RWPE2 (cell line): ENCODE measurements at regions not wholly inside any gene's neighbourhood (a gene's known extent, or its start where the extent isn't known, plus 50 kb on each side); places are given as distances from the start of the nearest gene placed in this dataset.

Source experiments
- ATAC-seq: fragments of 200-7000 bp; cut with Tn5 transposase; 3 replicates; pipeline ENCODE4 v1.9.1; 2021; ENCODE audit warnings: low read depth
- DNase-seq: peaks from one replicate; pipeline ENCODE4 v3.0.0-alpha.2; 2020; ENCODE audit warnings: low spot score
- H3K27ac ChIP-seq: fragments of 450-650 bp; 2 replicates; pipeline ENCODE4 v1.5.1; 2017; ENCODE audit warnings: mild to moderate bottlenecking; ENCODE audit not compliant: poor library complexity, severe bottlenecking
- H3K27me3 ChIP-seq: fragments of 250-450 bp; sonication (Bioruptor Pico); 2 replicates; pipeline ENCODE4 v1.5.1; 2021; ENCODE audit warnings: mild to moderate bottlenecking, moderate library complexity; ENCODE audit not compliant: insufficient read depth, poor library complexity, severe bottlenecking
- H3K36me3 ChIP-seq: fragments of 250-450 bp; sonication (Bioruptor Pico); 2 replicates; pipeline ENCODE4 v1.5.1; 2020; ENCODE audit warnings: low read depth, mild to moderate bottlenecking, moderate library complexity
- H3K4me1 ChIP-seq: fragments of 250-450 bp; sonication (Bioruptor Pico); 2 replicates; pipeline ENCODE4 v1.5.1; 2021; ENCODE audit warnings: mild to moderate bottlenecking, moderate library complexity; ENCODE audit not compliant: insufficient read depth, poor library complexity, severe bottlenecking
- H3K4me3 ChIP-seq: fragments of 250-450 bp; sonication (Bioruptor Pico); 2 replicates; pipeline ENCODE4 v1.5.1; 2021; ENCODE audit warnings: mild to moderate bottlenecking, moderate library complexity; ENCODE audit not compliant: severe bottlenecking
- H3K9me3 ChIP-seq: fragments of 250-450 bp; sonication (Bioruptor Pico); 2 replicates; pipeline ENCODE4 v1.5.1; 2021; ENCODE audit warnings: mild to moderate bottlenecking, moderate library complexity; ENCODE audit not compliant: severe bottlenecking
- TF ChIP-seq, protein P1 (sequence below): fragments of 450-650 bp; IDR thresholded peaks from one replicate; pipeline ENCODE4 v1.5.1; 2017; ENCODE audit warnings: mild to moderate bottlenecking, moderate library complexity; ENCODE audit not compliant: poor library complexity, severe bottlenecking

- Histone ChIP-seq H3K9me3 (no peaks in the 10 kb centered on the region), H3K36me3 (no peaks in the 10 kb centered on the region), H3K27ac (no peak overlapping the region), H3K4me1 (no peaks in the 10 kb centered on the region), H3K27me3 (peaks cover 57% of the 10 kb centered on the region), H3K4me3 (no peak overlapping the region)
- TF ChIP-seq, protein P1, sequence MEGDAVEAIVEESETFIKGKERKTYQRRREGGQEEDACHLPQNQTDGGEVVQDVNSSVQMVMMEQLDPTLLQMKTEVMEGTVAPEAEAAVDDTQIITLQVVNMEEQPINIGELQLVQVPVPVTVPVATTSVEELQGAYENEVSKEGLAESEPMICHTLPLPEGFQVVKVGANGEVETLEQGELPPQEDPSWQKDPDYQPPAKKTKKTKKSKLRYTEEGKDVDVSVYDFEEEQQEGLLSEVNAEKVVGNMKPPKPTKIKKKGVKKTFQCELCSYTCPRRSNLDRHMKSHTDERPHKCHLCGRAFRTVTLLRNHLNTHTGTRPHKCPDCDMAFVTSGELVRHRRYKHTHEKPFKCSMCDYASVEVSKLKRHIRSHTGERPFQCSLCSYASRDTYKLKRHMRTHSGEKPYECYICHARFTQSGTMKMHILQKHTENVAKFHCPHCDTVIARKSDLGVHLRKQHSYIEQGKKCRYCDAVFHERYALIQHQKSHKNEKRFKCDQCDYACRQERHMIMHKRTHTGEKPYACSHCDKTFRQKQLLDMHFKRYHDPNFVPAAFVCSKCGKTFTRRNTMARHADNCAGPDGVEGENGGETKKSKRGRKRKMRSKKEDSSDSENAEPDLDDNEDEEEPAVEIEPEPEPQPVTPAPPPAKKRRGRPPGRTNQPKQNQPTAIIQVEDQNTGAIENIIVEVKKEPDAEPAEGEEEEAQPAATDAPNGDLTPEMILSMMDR = no peak
- ATAC-seq = no peak
- no peak for DNase-seq
These were observed 243.5 kb downstream of the PAX3 start for GRCh38 chr2:222055328-222055727.

GRCh38 chr2:222054813-222055212 is 244.0 kb downstream of the PAX3 start:
- peaks cover 56% of the 10 kb centered on the region for H3K27me3 ChIP-seq
- DNase-seq (no peak), ATAC-seq (peak; percentile 21; the same call in 1 of the 3 replicates)
- H3K4me1 ChIP-seq = no peaks in the 10 kb centered on the region
- H3K4me3 ChIP-seq = no peak overlapping the region
- TF ChIP-seq, protein P1 = no peak
- H3K36me3 ChIP-seq = no peaks in the 10 kb centered on the region
- no peaks in the 10 kb centered on the region for H3K9me3 ChIP-seq
- H3K27ac ChIP-seq = no peak overlapping the region

DNA sequence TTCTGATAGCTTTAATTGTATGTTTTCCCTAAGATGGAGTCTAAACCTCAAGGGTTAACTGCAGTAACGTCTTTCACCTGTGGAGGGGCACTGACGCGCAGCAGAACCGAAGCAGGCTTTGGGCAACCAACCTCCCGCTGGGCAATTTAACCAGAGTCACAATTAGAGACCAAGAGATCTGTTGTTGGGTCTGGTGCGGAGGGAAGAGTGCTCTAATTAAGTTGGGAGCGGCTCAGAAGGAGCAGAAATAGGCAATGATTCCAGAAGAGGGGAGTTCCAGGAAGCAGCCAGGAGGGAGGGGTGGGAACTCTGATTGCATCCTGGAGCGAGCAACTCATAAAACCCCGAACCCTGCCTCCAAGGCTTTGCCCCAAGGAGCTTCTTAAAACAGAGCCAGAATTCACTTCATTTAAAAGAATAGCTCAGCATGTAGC is 245.8 kb downstream of the PAX3 start:
- Histone ChIP-seq H3K4me1 (no peaks in the 10 kb centered on the region), H3K27me3 (peaks cover 49% of the 10 kb centered on the region), H3K9me3 (no peaks in the 10 kb centered on the region), H3K27ac (no peak overlapping the region), H3K36me3 (no peaks in the 10 kb centered on the region), H3K4me3 (no peak overlapping the region)
- no peak for DNase-seq
- TF ChIP-seq, protein P1 = no peak
- no peak for ATAC-seq

DNA sequence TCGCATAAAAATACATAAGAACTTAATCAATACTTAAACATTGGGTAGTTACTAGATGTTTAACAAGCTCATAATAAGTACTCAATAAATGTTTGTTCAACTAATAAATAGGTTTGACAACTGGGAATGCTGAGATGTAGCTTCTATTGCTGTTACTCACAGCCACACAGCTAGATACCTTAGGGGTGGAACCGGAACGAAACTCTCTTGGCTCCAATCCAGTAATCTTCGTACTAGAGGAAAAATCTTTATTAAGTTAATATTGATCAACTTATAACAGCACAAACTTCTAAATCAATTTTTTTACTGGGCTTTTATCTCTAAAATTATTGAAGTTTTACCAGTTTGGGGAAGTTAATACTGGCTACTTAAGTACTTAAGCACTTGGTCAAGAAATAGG is 247.8 kb downstream of the PAX3 start:
- TF ChIP-seq, protein P1 = no peak
- H3K27me3 ChIP-seq = peaks cover 37% of the 10 kb centered on the region
- no peaks in the 10 kb centered on the region for H3K4me1 ChIP-seq
- ATAC-seq (no peak), DNase-seq (no peak)
- no peak overlapping the region for H3K4me3 ChIP-seq
- H3K36me3 ChIP-seq = no peaks in the 10 kb centered on the region
- H3K9me3 ChIP-seq = no peaks in the 10 kb centered on the region
- no peak overlapping the region for H3K27ac ChIP-seq

DNA sequence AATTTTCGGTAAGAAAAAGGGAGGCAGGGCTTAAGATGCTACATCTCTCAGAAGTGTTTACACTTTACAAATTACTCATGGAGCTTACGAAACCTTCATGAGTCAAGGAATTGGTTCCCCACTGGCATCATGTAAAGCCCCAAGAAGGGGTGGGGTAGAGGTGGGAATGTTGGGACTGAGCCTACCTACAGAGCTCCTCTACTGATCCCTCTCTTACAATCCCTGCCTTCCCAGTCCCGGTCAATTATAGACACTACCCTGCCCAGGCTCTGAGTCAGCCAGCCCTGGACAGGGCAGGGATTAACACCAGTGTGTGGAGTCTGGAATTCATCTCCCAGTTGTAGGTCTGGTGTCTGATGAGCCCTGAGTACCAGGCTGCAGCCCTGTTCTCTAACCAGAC is 248.9 kb downstream of the PAX3 start:
- TF ChIP-seq, protein P1 = no peak
- Histone ChIP-seq H3K36me3 (no peaks in the 10 kb centered on the region), H3K9me3 (no peaks in the 10 kb centered on the region), H3K27ac (no peak overlapping the region), H3K27me3 (peaks cover 27% of the 10 kb centered on the region), H3K4me1 (no peaks in the 10 kb centered on the region), H3K4me3 (no peak overlapping the region)
- ATAC-seq (peak; percentile 91), DNase-seq (no peak)
